Lower lobe of right lung (tissue), 2 donors: ENCODE measurements at regions not wholly inside any gene's neighbourhood (a gene's known extent, or its start where the extent isn't known, plus 50 kb on each side); places are given as distances from the start of the nearest gene placed in this dataset.
A peak's percentile ranks its signal among the peaks of the same experiment; 100 is the strongest.

Experiments
- ATAC-seq, 2 donors: fragments of 200-7000 bp; cut with Tn5 transposase; one replicate each; pipeline ENCODE4 v1.9.1; 2020 to 2022; ENCODE audit warnings: mild to moderate bottlenecking in 2 of 2, moderate library complexity in 2 of 2
- DNase-seq: peaks from one replicate; pipeline ENCODE4 v3.0.0-alpha.2; 2020
- H3K27ac ChIP-seq: fragments of 200-600 bp; one replicate; pipeline ENCODE4 v1.8.0; 2022
- H3K27me3 ChIP-seq: fragments of 200-600 bp; one replicate; pipeline ENCODE4 v1.8.0; 2022; ENCODE audit warnings: low read depth
- H3K36me3 ChIP-seq: fragments of 200-600 bp; one replicate; pipeline ENCODE4 v1.8.0; 2022; ENCODE audit warnings: mild to moderate bottlenecking
- H3K4me1 ChIP-seq: fragments of 200-600 bp; one replicate; pipeline ENCODE4 v1.8.0; 2022
- H3K4me3 ChIP-seq: fragments of 200-600 bp; one replicate; pipeline ENCODE4 v1.8.0; 2022; ENCODE audit warnings: mild to moderate bottlenecking
- H3K9me3 ChIP-seq: fragments of 200-600 bp; one replicate; pipeline ENCODE4 v1.8.0; 2022
- CTCF ChIP-seq: fragments of 200-600 bp; IDR thresholded peaks from one replicate; pipeline ENCODE4 v1.8.0; 2022; ENCODE audit warnings: antibody characterized with exemption, mild to moderate bottlenecking
- intact Hi-C: fragments of 100-400 bp; cut with DNase I; formaldehyde crosslinking; loops from one replicate; pipeline ENCODE4 v1.11.0; 2022
- donor health status: DM: no; HTN: yes; CAD: no; lungs with severe emphysema.

- Histone ChIP-seq H3K4me3 (no peak overlapping the region), H3K27ac (no peak overlapping the region), H3K9me3 (no peaks in the 10 kb centered on the region), H3K4me1 (peaks cover 17% of the 10 kb centered on the region), H3K27me3 (no peaks in the 10 kb centered on the region), H3K36me3 (no peaks in the 10 kb centered on the region)
- intact Hi-C loops = no loop called here
- TF ChIP-seq CTCF = no peak
- DNase-seq (no peak), ATAC-seq (no peak)
Observed at GRCh38 chr6:14620522-14620921, 502.9 kb downstream of the CD83 start.

- ATAC-seq = peak; percentile 45 to 82
- no peak overlapping the region for H3K4me3 ChIP-seq
- DNase-seq = no peak
Observed at GRCh38 chr6:14621518-14621917, 503.9 kb downstream of the CD83 start.

GRCh38 chr6:14622085-14622484 lies 504.5 kb downstream of the CD83 start:
- no peak for TF ChIP-seq CTCF
- Histone ChIP-seq H3K4me1 (peaks cover 17% of the 10 kb centered on the region), H3K4me3 (no peak overlapping the region), H3K9me3 (no peaks in the 10 kb centered on the region), H3K27me3 (no peaks in the 10 kb centered on the region), H3K27ac (no peak overlapping the region), H3K36me3 (no peaks in the 10 kb centered on the region)
- intact Hi-C loops = no loop called here
- ATAC-seq = peak in 1 of 2 donors; percentile 44
- no peak for DNase-seq

More at GRCh38 chr6:14621518-14621917, 503.9 kb downstream of the CD83 start:
- Histone ChIP-seq H3K36me3 (no peaks in the 10 kb centered on the region), H3K4me1 (peaks cover 17% of the 10 kb centered on the region), H3K9me3 (no peaks in the 10 kb centered on the region), H3K27ac (no peak overlapping the region), H3K27me3 (no peaks in the 10 kb centered on the region)
- intact Hi-C loops = no loop called here
- no peak for TF ChIP-seq CTCF

GRCh38 chr6:14622909-14623505 lies 505.4 kb downstream of the CD83 start:
- DNase-seq (no peak), ATAC-seq (no peak)
- no peak for TF ChIP-seq CTCF
- H3K27ac ChIP-seq = no peak overlapping the region
- intact Hi-C loops = no loop called here
- H3K36me3 ChIP-seq = no peaks in the 10 kb centered on the region
- no peak overlapping the region for H3K4me3 ChIP-seq
- no peaks in the 10 kb centered on the region for H3K27me3 ChIP-seq
- H3K4me1 ChIP-seq = peaks cover 17% of the 10 kb centered on the region
- H3K9me3 ChIP-seq = no peaks in the 10 kb centered on the region

- H3K27ac ChIP-seq = no peak overlapping the region
- no peak for DNase-seq
- no peaks in the 10 kb centered on the region for H3K9me3 ChIP-seq
- intact Hi-C loops = no loop called here
- no peak for TF ChIP-seq CTCF
- H3K4me1 ChIP-seq = peaks cover 17% of the 10 kb centered on the region
- no peaks in the 10 kb centered on the region for H3K27me3 ChIP-seq
- ATAC-seq = no peak
- H3K4me3 ChIP-seq = no peak overlapping the region
- no peaks in the 10 kb centered on the region for H3K36me3 ChIP-seq
Observed at GRCh38 chr6:14625173-14625895, 507.8 kb downstream of the CD83 start.
